HT-29 (cell line): ENCODE measurements at regions not wholly inside any gene's neighbourhood (a gene's known extent, or its start where the extent isn't known, plus 50 kb on each side); places are given as distances from the start of the nearest gene placed in this dataset.
"Not testable (repeated sequence)": the region's sequence is repeated elsewhere in the genome, so short reads cannot be mapped to it uniquely, and the experiment has no call there.

Experiments
- DNase-seq: peaks from one replicate; pipeline ENCODE4 v3.0.0-alpha.2; 2015; ENCODE audit warnings: low spot score

- peak; percentile 76 for DNase-seq
Observed at GRCh38 chr7:19958309-19958896, 185.0 kb upstream of the TMEM196 start.

- peak; percentile 23 for DNase-seq
Observed at GRCh38 chr7:19957664-19958063, 184.2 kb upstream of the TMEM196 start.

GRCh38 chr7:19954166-19954565, 180.7 kb upstream of the TMEM196 start:
- DNase-seq: not testable (repeated sequence)

GRCh38 chr7:19953411-19953810, 180.0 kb upstream of the TMEM196 start:
- not testable (repeated sequence) for DNase-seq

GRCh38 chr7:19948160-19948559, 174.7 kb upstream of the TMEM196 start:
- no peak for DNase-seq

- no peak for DNase-seq
Observed at GRCh38 chr7:19944363-19945120, 171.1 kb upstream of the TMEM196 start.

- no peak for DNase-seq
Observed at GRCh38 chr7:19939746-19940145, 166.3 kb upstream of the TMEM196 start.

- no peak for DNase-seq
Observed at GRCh38 chr7:19932549-19933249, 159.3 kb upstream of the TMEM196 start.

GRCh38 chr7:19930851-19931250, 157.4 kb upstream of the TMEM196 start:
- no peak for DNase-seq

- no peak for DNase-seq
Observed at GRCh38 chr7:19930051-19930450, 156.6 kb upstream of the TMEM196 start.

GRCh38 chr7:19928247-19928646, 154.8 kb upstream of the TMEM196 start:
- no peak for DNase-seq

- no peak for DNase-seq
Observed at GRCh38 chr7:19920705-19921104, 147.3 kb upstream of the TMEM196 start.

- DNase-seq: no peak
Observed at GRCh38 chr7:19920166-19920565, 146.7 kb upstream of the TMEM196 start.

- no peak for DNase-seq
Observed at GRCh38 chr7:19919261-19920095, 146.1 kb upstream of the TMEM196 start.

GRCh38 chr7:19916046-19916445, 142.6 kb upstream of the TMEM196 start:
- peak; percentile 10 for DNase-seq

- no peak for DNase-seq
Observed at GRCh38 chr7:19915596-19915995, 142.2 kb upstream of the TMEM196 start.

- no peak for DNase-seq
Observed at GRCh38 chr7:19914866-19915265, 141.4 kb upstream of the TMEM196 start.

- DNase-seq: no peak
Observed at GRCh38 chr7:19900118-19900517, 126.7 kb upstream of the TMEM196 start.

- DNase-seq: peak; percentile 32
Observed at GRCh38 chr7:19899529-19899928, 126.1 kb upstream of the TMEM196 start.

GRCh38 chr7:19882893-19883292, 109.5 kb upstream of the TMEM196 start:
- DNase-seq: not testable (repeated sequence)

- DNase-seq: no peak
Observed at GRCh38 chr7:19872094-19872493, 98.7 kb upstream of the TMEM196 start.

- DNase-seq: no peak
Observed at GRCh38 chr7:19871102-19871501, 97.7 kb upstream of the TMEM196 start.
